IPS DF 4.7 (cell line): ENCODE measurements at regions not wholly inside any gene's neighbourhood (a gene's known extent, or its start where the extent isn't known, plus 50 kb on each side); places are given as distances from the start of the nearest gene placed in this dataset.

ENCODE experiments used
- DNase-seq: peaks from one replicate; pipeline ENCODE4 v3.0.0-alpha.2; 2013; ENCODE audit warnings: low spot score; ENCODE audit errors: extremely low read depth

DNA sequence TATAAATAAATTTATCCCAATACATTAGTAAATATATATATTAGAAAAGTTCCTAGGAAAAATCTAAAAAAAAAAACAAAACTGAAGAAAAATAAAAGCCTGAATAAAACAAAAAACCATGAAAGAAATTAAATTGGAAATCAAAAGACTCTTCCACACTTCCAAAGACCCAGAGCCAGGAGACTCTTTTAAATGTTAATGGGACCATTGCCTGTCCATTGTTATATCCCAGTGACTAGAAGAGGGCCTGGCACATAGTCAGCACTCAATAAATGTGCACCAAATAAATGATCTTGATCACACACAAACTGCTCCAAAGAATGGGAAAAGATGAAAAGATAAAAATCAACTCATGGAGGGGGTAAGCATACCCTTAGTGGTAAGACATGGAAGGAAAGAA is 51.3 kb upstream of the CLDN18 start:
- no peak for DNase-seq
